KMS-11 (cell line): ENCODE measurements at regions not wholly inside any gene's neighbourhood (a gene's known extent, or its start where the extent isn't known, plus 50 kb on each side); places are given as distances from the start of the nearest gene placed in this dataset.

Source experiments
- H2AFZ ChIP-seq: fragments of 200-600 bp; sonication (generic); 2 replicates; pipeline ENCODE4 v1.6.1; 2016; ENCODE audit warnings: antibody characterized with exemption, mixed run types, low read depth
- H3K27ac ChIP-seq: fragments of 200-600 bp; sonication (generic); 2 replicates; pipeline ENCODE4 v1.6.1; 2016; ENCODE audit warnings: mild to moderate bottlenecking, mixed run types
- H3K27me3 ChIP-seq: fragments of 200-600 bp; sonication (generic); 2 replicates; pipeline ENCODE4 v1.6.1; 2017; ENCODE audit warnings: mild to moderate bottlenecking, low read depth, mixed run types, moderate library complexity; ENCODE audit not compliant: insufficient read depth
- H3K36me3 ChIP-seq: fragments of 200-600 bp; sonication (generic); 2 replicates; pipeline ENCODE4 v1.6.1; 2017; ENCODE audit warnings: mild to moderate bottlenecking, mixed run types; ENCODE audit not compliant: insufficient read depth
- H3K4me1 ChIP-seq: fragments of 200-600 bp; sonication (generic); 2 replicates; pipeline ENCODE4 v1.6.1; 2016; ENCODE audit warnings: mild to moderate bottlenecking, low read depth, mixed run types; ENCODE audit not compliant: poor library complexity, severe bottlenecking
- H3K4me2 ChIP-seq: fragments of 200-600 bp; sonication (generic); 2 replicates; pipeline ENCODE4 v1.7.0; 2016; ENCODE audit warnings: mild to moderate bottlenecking, mixed run types
- H3K4me3 ChIP-seq: fragments of 200-600 bp; sonication (generic); IDR thresholded peaks from 2 replicates; pipeline ENCODE4 v1.6.1; 2017; ENCODE audit warnings: low read depth, low read length, mixed read lengths; ENCODE audit not compliant: insufficient read depth
- H3K79me2 ChIP-seq: fragments of 200-600 bp; sonication (generic); 2 replicates; pipeline ENCODE4 v1.6.1; 2016; ENCODE audit warnings: low read depth, mixed run types; ENCODE audit not compliant: insufficient read depth
- H3K9ac ChIP-seq: fragments of 200-600 bp; sonication (generic); 2 replicates; pipeline ENCODE4 v1.6.1; 2016; ENCODE audit warnings: mild to moderate bottlenecking, mixed run types
- H4K20me1 ChIP-seq: fragments of 200-600 bp; sonication (generic); 2 replicates; pipeline ENCODE4 v1.6.1; 2016; ENCODE audit warnings: mild to moderate bottlenecking, mixed run types; ENCODE audit not compliant: insufficient read depth
- TF ChIP-seq, protein P1 (sequence below): fragments of 200-600 bp; sonication (generic); conservative IDR thresholded peaks from 2 replicates; pipeline ENCODE4 v1.6.1; 2017; ENCODE audit warnings: low read depth, mild to moderate bottlenecking, antibody characterized with exemption, low read length, moderate library complexity, mixed read lengths

- TF ChIP-seq, protein P1, sequence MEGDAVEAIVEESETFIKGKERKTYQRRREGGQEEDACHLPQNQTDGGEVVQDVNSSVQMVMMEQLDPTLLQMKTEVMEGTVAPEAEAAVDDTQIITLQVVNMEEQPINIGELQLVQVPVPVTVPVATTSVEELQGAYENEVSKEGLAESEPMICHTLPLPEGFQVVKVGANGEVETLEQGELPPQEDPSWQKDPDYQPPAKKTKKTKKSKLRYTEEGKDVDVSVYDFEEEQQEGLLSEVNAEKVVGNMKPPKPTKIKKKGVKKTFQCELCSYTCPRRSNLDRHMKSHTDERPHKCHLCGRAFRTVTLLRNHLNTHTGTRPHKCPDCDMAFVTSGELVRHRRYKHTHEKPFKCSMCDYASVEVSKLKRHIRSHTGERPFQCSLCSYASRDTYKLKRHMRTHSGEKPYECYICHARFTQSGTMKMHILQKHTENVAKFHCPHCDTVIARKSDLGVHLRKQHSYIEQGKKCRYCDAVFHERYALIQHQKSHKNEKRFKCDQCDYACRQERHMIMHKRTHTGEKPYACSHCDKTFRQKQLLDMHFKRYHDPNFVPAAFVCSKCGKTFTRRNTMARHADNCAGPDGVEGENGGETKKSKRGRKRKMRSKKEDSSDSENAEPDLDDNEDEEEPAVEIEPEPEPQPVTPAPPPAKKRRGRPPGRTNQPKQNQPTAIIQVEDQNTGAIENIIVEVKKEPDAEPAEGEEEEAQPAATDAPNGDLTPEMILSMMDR, result no peak
- Histone ChIP-seq H2AFZ (no peak overlapping the region), H3K9ac (no peak overlapping the region), H3K4me3 (no peak overlapping the region), H3K4me2 (no peak overlapping the region), H3K79me2 (no peaks in the 10 kb centered on the region), H4K20me1 (no peaks in the 10 kb centered on the region), H3K27ac (no peak overlapping the region), H3K36me3 (no peaks in the 10 kb centered on the region), H3K4me1 (no peaks in the 10 kb centered on the region), H3K27me3 (no peaks in the 10 kb centered on the region)
These were observed 130.9 kb upstream of the GLI2 start for GRCh38 chr2:120604767-120605166.

DNA sequence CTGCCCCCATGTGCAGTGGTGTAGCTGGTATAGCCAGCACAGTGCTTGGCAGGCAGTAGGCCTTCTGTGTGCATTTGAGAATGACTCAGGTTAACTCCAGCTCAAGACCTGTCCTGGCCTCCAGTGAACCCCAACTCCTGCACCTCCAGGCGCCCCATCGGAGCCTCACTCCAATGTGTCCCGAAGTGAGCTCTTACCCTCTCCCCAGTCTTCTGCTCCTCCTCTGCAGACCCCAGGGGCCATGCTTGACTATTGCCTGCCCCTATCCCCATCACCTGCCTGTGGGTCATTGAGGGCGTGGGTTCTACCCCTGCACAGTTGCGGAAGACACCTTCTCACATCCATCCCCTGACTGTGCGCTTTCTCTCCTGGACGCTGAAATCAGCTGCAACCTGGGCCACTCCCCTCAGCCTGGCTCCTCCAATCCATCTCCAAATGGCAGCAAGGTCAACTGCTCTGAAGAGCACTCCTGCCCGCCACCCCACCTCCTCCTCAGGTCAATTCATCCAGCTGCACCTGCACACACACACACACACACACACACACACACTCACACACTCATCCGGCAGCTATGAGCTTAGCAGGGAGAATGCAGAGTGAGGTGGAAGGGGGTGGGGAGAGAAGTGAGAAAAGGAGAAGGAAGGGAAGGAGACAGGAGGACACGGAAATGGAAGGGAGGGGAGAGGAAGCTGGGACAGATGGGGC is 130.3 kb upstream of the GLI2 start:
- Histone ChIP-seq H3K36me3 (no peaks in the 10 kb centered on the region), H3K4me1 (no peaks in the 10 kb centered on the region), H3K27ac (no peak overlapping the region), H3K79me2 (no peaks in the 10 kb centered on the region), H4K20me1 (no peaks in the 10 kb centered on the region), H3K4me3 (no peak overlapping the region), H2AFZ (no peak overlapping the region), H3K4me2 (no peak overlapping the region), H3K9ac (no peak overlapping the region), H3K27me3 (no peaks in the 10 kb centered on the region)
- TF ChIP-seq, protein P1, result no peak

GRCh38 chr2:120606280-120606679 is 129.4 kb upstream of the GLI2 start:
- Histone ChIP-seq H3K9ac (no peak overlapping the region), H3K27me3 (no peaks in the 10 kb centered on the region), H3K79me2 (no peaks in the 10 kb centered on the region), H3K27ac (no peak overlapping the region), H3K4me2 (no peak overlapping the region), H3K36me3 (no peaks in the 10 kb centered on the region), H3K4me1 (no peaks in the 10 kb centered on the region), H4K20me1 (no peaks in the 10 kb centered on the region), H2AFZ (no peak overlapping the region), H3K4me3 (no peak overlapping the region)
- TF ChIP-seq, protein P1, result no peak

DNA sequence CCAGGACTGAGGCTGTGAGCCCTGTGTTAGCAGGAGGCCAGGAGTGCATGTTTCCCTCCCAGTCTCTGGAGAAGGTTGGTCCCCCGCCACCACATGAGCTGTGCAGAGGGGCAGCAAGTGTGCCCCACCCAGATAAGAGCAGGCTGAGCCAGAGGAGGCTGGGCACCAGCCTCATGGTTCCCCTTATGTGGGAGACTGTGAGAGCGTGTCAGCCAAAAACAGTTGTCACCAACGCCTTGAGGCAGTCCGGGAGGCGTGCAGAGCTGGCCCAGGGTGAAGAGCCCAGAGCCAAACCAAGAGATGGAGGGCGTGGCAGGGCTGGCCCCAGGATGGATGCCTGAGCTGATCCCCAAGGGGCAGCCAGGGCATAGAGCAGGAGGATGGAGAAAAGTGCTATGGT is 128.7 kb upstream of the GLI2 start:
- Histone ChIP-seq H4K20me1 (no peaks in the 10 kb centered on the region), H3K27ac (no peak overlapping the region), H2AFZ (no peak overlapping the region), H3K4me1 (no peaks in the 10 kb centered on the region), H3K79me2 (no peaks in the 10 kb centered on the region), H3K4me3 (no peak overlapping the region), H3K27me3 (no peaks in the 10 kb centered on the region), H3K9ac (no peak overlapping the region), H3K36me3 (no peaks in the 10 kb centered on the region), H3K4me2 (no peak overlapping the region)
- TF ChIP-seq, protein P1, result no peak
